Liver (tissue), 3 donors: ENCODE measurements at regions not wholly inside any gene's neighbourhood (a gene's known extent, or its start where the extent isn't known, plus 50 kb on each side); places are given as distances from the start of the nearest gene placed in this dataset.

ENCODE experiments used
- EGR1 ChIP-seq, 2 donors: IDR thresholded peaks; 2 replicates each; pipeline ENCODE4 v1.6.1; 2016 to 2018; ENCODE audit warnings: antibody characterized with exemption in 2 of 2, low read depth in 2 of 2
- FOXA1 ChIP-seq: IDR thresholded peaks from 2 replicates; pipeline ENCODE4 v1.6.1; 2016; ENCODE audit warnings: antibody characterized with exemption
- FOXA2 ChIP-seq: IDR thresholded peaks from 2 replicates; pipeline ENCODE4 v1.6.1; 2016; ENCODE audit warnings: antibody characterized with exemption
- HNF4A ChIP-seq, 2 donors: conservative IDR thresholded peaks; 2 replicates each; pipeline ENCODE4 v1.6.1; 2016; ENCODE audit warnings: antibody characterized with exemption in 2 of 2, mild to moderate bottlenecking in 2 of 2
- JUND ChIP-seq, 2 donors: IDR thresholded peaks; 2 replicates each; pipeline ENCODE4 v1.6.1; 2016; ENCODE audit warnings: antibody characterized with exemption in 2 of 2
- NR2F2 ChIP-seq: IDR thresholded peaks from 2 replicates; pipeline ENCODE4 v1.6.1; 2016; ENCODE audit warnings: antibody characterized with exemption
- RAD21 ChIP-seq, 2 donors: IDR thresholded peaks; 2 replicates each; pipeline ENCODE4 v1.6.1; 2016; ENCODE audit warnings: antibody characterized with exemption in 2 of 2, mild to moderate bottlenecking in 2 of 2
- SP1 ChIP-seq: IDR thresholded peaks from 2 replicates; pipeline ENCODE4 v1.6.1; 2018; ENCODE audit warnings: antibody characterized with exemption, mild to moderate bottlenecking
- TAF1 ChIP-seq: conservative IDR thresholded peaks from 2 replicates; pipeline ENCODE4 v1.6.1; 2016; ENCODE audit warnings: antibody characterized with exemption, mild to moderate bottlenecking
- YY1 ChIP-seq: IDR thresholded peaks from 2 replicates; pipeline ENCODE4 v1.6.1; 2016; ENCODE audit warnings: antibody characterized with exemption, mild to moderate bottlenecking
- TF ChIP-seq, protein P1 (sequence below): fragments of 150-350 bp; IDR thresholded peaks from 2 replicates; pipeline ENCODE4 v1.5.1; 2017; ENCODE audit warnings: improper control_type of control experiment, low read depth, low read length; ENCODE audit not compliant: missing input control
- TF ChIP-seq, protein P2 (sequence below): IDR thresholded peaks from 2 replicates; pipeline ENCODE4 v1.6.1; 2016; ENCODE audit warnings: antibody characterized with exemption
- TF ChIP-seq, protein P3 (sequence below): IDR thresholded peaks from 2 replicates; pipeline ENCODE4 v1.6.1; 2016; ENCODE audit warnings: antibody characterized with exemption
- TF ChIP-seq, protein P4 (sequence below): IDR thresholded peaks from 2 replicates; pipeline ENCODE4 v1.6.1; 2016; ENCODE audit warnings: antibody characterized with exemption, mild to moderate bottlenecking
- donor health status: healthy.
- donor health status: healthy.

DNA sequence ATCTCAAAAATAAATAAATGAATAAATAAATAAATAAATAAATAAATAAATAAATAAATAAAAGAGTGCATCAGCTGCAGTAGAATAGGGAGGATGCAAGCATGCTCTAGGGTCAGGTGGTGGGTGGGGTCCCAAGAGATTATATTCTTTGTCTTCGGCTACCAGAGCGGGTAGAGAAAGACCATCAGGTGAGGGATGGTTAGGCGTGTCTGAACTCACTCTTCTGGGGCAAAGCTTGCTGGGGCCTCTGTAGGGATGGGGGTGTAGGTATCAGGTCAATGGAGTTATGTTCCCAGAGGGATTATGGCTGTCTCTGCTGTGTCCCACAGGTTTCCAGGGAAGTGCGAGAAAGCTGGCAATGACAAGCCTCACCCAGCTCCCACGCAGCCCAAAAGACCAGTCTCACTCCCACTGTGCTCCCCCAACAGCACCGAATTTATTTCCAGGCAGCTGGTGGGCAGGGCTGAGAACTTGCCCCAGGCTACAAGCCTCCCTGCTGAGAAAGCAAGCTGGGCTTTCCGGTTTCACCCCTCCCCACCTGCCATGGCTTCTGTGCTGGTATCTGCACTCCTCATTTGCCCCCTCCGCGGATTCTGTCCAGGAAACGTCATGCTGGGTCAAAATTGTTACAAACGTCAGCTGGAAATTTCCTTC, 180.8 kb downstream of the LURAP1L start:
- no peak for TF ChIP-seq TAF1
- TF ChIP-seq, protein P1, sequence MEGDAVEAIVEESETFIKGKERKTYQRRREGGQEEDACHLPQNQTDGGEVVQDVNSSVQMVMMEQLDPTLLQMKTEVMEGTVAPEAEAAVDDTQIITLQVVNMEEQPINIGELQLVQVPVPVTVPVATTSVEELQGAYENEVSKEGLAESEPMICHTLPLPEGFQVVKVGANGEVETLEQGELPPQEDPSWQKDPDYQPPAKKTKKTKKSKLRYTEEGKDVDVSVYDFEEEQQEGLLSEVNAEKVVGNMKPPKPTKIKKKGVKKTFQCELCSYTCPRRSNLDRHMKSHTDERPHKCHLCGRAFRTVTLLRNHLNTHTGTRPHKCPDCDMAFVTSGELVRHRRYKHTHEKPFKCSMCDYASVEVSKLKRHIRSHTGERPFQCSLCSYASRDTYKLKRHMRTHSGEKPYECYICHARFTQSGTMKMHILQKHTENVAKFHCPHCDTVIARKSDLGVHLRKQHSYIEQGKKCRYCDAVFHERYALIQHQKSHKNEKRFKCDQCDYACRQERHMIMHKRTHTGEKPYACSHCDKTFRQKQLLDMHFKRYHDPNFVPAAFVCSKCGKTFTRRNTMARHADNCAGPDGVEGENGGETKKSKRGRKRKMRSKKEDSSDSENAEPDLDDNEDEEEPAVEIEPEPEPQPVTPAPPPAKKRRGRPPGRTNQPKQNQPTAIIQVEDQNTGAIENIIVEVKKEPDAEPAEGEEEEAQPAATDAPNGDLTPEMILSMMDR, result no peak
- TF ChIP-seq YY1, result no peak
- TF ChIP-seq NR2F2, result no peak
- TF ChIP-seq, protein P2, sequence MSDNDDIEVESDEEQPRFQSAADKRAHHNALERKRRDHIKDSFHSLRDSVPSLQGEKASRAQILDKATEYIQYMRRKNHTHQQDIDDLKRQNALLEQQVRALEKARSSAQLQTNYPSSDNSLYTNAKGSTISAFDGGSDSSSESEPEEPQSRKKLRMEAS, result no peak
- TF ChIP-seq, protein P3, sequence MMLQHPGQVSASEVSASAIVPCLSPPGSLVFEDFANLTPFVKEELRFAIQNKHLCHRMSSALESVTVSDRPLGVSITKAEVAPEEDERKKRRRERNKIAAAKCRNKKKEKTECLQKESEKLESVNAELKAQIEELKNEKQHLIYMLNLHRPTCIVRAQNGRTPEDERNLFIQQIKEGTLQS, result no peak
- TF ChIP-seq EGR1 (IDR thresholded peaks at IDR 0.05; ENCODE audit: low read depth in 2 of 2), result no peak
- TF ChIP-seq, protein P4, sequence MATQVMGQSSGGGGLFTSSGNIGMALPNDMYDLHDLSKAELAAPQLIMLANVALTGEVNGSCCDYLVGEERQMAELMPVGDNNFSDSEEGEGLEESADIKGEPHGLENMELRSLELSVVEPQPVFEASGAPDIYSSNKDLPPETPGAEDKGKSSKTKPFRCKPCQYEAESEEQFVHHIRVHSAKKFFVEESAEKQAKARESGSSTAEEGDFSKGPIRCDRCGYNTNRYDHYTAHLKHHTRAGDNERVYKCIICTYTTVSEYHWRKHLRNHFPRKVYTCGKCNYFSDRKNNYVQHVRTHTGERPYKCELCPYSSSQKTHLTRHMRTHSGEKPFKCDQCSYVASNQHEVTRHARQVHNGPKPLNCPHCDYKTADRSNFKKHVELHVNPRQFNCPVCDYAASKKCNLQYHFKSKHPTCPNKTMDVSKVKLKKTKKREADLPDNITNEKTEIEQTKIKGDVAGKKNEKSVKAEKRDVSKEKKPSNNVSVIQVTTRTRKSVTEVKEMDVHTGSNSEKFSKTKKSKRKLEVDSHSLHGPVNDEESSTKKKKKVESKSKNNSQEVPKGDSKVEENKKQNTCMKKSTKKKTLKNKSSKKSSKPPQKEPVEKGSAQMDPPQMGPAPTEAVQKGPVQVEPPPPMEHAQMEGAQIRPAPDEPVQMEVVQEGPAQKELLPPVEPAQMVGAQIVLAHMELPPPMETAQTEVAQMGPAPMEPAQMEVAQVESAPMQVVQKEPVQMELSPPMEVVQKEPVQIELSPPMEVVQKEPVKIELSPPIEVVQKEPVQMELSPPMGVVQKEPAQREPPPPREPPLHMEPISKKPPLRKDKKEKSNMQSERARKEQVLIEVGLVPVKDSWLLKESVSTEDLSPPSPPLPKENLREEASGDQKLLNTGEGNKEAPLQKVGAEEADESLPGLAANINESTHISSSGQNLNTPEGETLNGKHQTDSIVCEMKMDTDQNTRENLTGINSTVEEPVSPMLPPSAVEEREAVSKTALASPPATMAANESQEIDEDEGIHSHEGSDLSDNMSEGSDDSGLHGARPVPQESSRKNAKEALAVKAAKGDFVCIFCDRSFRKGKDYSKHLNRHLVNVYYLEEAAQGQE, result no peak
- no peak for TF ChIP-seq JUND (IDR thresholded peaks at IDR 0.05)
- no peak for TF ChIP-seq FOXA2
- no peak for TF ChIP-seq RAD21 (IDR thresholded peaks at IDR 0.05)
- no peak for TF ChIP-seq HNF4A (conservative IDR thresholded peaks at IDR 0.05)
- TF ChIP-seq FOXA1, result no peak
- TF ChIP-seq SP1, result no peak
